Hippocampal formation (tissue), 2 donors: ENCODE measurements at regions not wholly inside any gene's neighbourhood (a gene's known extent, or its start where the extent isn't known, plus 50 kb on each side); places are given as distances from the start of the nearest gene placed in this dataset.
"Not testable (repeated sequence)": the region's sequence is repeated elsewhere in the genome, so short reads cannot be mapped to it uniquely, and the experiment has no call there.

ENCODE experiments used
- DNase-seq, 2 donors: peaks; one replicate each; lab custom pipeline; 2025; lab: John Stamatoyannopoulos, UW

- no peak for DNase-seq
Observed at GRCh38 chrX:124426288-124427169, 80.2 kb downstream of the SH2D1A start.

GRCh38 chrX:124433186-124433585 is 86.8 kb downstream of the SH2D1A start:
- no peak for DNase-seq

GRCh38 chrX:124435616-124436015 is 89.3 kb downstream of the SH2D1A start:
- no peak for DNase-seq

- DNase-seq: no peak
Observed at GRCh38 chrX:124440695-124441094, 94.3 kb downstream of the SH2D1A start.

- no peak for DNase-seq
Observed at GRCh38 chrX:124441971-124442590, 95.7 kb downstream of the SH2D1A start.

GRCh38 chrX:124455966-124456365 is 109.6 kb downstream of the SH2D1A start:
- no peak for DNase-seq

GRCh38 chrX:124459851-124460250 is 113.5 kb downstream of the SH2D1A start:
- not testable (repeated sequence) for DNase-seq

- DNase-seq: no peak
Observed at GRCh38 chrX:124462931-124463330, 116.6 kb downstream of the SH2D1A start.

- no peak for DNase-seq
Observed at GRCh38 chrX:124467202-124467601, 120.8 kb downstream of the SH2D1A start.

- DNase-seq: no peak
Observed at GRCh38 chrX:124475358-124475757, 129.0 kb downstream of the SH2D1A start.

GRCh38 chrX:124476562-124476961 is 130.2 kb downstream of the SH2D1A start:
- DNase-seq: no peak

GRCh38 chrX:124478046-124478445 is 131.7 kb downstream of the SH2D1A start:
- no peak for DNase-seq

- no peak for DNase-seq
Observed at GRCh38 chrX:124488412-124489161, 142.2 kb downstream of the SH2D1A start.

- DNase-seq: no peak
Observed at GRCh38 chrX:124493984-124494383, 147.6 kb downstream of the SH2D1A start.

GRCh38 chrX:124497386-124497785 is 151.0 kb downstream of the SH2D1A start:
- no peak for DNase-seq

GRCh38 chrX:124501586-124501985 is 155.2 kb downstream of the SH2D1A start:
- no peak for DNase-seq

- DNase-seq: no peak
Observed at GRCh38 chrX:124502166-124502565, 155.8 kb downstream of the SH2D1A start.

GRCh38 chrX:124502599-124502998 is 156.2 kb downstream of the SH2D1A start:
- no peak for DNase-seq

GRCh38 chrX:124504111-124504983 is 158.0 kb downstream of the SH2D1A start:
- DNase-seq: no peak

GRCh38 chrX:124506066-124506465 is 159.7 kb downstream of the SH2D1A start:
- no peak for DNase-seq

GRCh38 chrX:124507246-124507645 is 160.9 kb downstream of the SH2D1A start:
- no peak for DNase-seq

- DNase-seq: no peak
Observed at GRCh38 chrX:124518885-124519284, 172.5 kb downstream of the SH2D1A start.
